SW 1271 (cell line): ENCODE measurements at regions not wholly inside any gene's neighbourhood (a gene's known extent, or its start where the extent isn't known, plus 50 kb on each side); places are given as distances from the start of the nearest gene placed in this dataset.

Source experiments
- DNase-seq, 2 experiments: peaks; one replicate each; lab custom pipeline; 2025; lab: John Stamatoyannopoulos, UW

GRCh38 chr4:57682275-57682674 is 572.1 kb upstream of the IGFBP7 start:
- DNase-seq, result no peak

DNA sequence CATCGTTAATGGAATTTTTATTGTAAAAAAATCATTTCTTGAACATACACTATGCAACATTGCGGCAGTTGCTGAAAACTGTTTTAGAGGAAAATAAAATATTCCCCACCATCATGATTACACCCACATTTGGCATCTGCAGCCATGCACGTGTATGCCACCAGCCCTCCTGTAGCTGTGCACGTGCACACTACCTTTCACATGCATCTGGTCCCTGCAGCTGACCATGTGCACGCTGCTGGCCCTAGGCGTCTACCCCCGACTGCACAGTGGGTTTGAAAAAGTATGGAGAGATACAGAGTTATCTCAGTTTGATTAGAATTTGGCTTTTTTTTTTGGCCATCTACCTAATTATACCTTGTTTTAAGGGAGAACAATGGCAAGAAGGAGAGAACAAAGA is 569.8 kb upstream of the IGFBP7 start:
- no peak for DNase-seq

DNA sequence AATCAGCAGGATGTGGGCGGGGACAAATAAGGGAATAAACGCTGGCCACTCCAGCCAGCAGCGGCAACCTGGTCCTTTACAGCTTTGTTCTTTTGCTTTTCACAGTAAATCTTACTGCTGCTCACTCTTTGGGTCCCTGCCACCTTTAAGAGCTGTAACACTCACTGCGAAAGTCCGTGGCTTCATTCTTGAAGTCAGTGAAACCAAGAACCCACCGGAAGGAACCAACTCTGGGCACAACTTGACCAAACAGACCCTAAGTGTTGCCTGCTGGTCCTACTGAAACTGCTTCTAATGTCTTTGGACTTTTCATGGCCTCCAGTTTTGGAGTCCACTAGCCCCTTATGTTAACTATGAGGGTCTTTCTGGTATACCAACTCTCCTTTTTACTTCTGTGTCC is 566.2 kb upstream of the IGFBP7 start:
- no peak for DNase-seq

DNA sequence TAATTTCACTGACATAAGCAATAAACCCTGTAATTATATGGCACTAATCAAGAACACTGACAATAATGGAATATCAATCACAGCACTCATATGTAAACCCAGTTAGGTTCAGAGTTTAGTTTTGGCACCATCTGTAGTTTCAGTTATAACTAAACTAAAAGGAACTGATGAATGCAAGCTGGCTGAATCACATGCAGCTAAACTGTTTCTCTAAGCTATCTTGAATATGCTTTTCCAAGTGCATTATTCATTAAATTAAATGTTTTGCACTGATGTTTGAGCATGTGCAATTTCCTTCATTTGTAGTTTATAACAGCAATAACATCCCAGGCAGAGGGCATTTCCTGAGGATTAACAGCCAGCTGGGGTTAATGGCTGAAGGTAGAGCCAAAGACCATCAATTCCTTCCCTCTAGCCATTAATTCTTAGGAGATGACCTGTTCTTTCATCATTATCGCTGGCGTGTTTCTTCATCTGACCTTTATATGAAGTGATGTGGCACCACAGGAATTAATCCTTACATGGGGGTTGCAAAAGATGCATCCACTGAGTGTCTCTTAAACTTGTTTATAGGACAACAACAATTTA is 562.8 kb upstream of the IGFBP7 start:
- no peak for DNase-seq

DNA sequence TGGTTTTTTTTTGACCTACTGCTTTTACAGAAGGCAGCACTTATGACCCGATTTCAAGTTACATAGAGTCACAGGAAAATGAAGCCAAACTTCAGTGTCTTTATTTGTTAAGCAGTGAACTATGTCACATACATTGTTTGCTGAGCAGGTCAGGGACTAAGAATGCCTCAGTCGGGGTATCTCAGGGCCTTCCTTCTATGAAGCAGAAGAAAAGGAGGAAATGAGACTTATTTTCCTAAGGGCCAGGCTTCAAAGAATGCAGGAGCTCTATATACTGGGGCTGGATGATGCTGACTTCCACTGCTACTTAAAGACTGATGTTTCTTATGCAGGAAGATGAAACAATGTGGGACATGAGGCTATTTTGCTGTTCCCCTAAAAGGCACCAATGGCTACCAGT is 558.4 kb upstream of the IGFBP7 start:
- DNase-seq, result no peak

DNA sequence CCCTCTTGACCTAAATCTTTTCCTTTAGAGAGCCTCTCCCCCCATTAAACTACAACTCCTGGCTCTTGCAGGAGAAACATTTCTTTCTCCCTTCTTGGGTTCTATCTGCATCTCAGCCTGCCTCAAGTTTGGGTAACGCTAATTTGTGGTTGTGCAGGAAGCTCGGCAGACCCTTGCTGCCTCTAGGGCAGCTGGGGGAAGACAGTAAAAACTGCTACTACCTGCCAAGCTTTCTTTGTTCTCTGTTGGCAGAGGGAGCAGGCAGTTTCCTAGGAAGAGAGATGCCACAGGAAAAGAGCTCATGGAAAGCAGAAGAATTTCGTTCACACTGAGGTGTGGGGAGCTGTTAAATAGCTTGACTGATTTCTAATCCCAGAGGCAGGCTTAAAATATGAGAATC is 555.6 kb upstream of the IGFBP7 start:
- no peak for DNase-seq

DNA sequence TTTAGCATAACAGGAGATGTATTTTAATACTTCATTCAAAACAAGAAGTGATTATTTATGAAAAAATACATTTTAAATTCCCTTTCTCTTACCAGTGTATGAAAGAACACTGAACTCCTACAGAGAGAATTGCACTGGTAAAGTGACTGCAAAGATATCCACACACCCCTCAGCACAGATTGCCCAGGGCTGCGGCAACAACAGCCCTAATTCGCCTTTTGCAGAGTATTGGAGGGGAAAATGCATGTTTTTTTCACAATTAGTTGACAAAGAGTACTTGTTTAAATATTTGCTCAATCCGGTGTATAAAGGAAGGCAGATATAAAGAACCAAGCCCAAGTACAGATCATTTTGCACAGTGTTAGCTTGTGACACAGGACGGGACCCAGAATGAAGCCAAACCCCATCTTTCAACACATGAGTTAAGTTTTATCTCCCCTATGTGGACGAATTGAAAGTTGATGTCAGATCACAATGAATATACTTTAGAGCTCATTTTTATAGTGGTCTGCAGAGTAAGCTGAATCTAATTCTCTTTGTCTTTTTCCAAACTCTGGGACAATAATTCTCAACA is 551.4 kb upstream of the IGFBP7 start:
- no peak for DNase-seq

- no peak for DNase-seq
These were observed 548.5 kb upstream of the IGFBP7 start for GRCh38 chr4:57658673-57659072.

DNA sequence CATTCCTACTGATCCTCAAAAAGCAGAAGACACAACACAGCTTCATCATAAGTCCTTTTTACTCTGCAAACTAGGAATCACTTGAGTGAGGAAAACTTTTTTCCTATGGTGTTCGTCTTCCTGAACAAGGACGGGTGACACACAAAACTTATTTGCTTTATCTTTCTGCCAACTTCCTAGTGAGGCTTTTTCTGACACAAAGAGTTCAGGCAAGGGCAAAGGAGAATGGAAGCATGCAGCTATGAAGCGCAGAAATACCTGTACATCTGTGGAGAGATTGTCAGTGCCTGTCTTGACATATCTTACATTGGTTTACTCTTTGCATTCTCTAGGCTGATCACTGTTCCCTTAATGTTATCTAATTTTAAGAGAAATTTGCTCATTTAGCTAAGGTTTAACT is 548.0 kb upstream of the IGFBP7 start:
- no peak for DNase-seq

GRCh38 chr4:57655342-57655741 is 545.2 kb upstream of the IGFBP7 start:
- DNase-seq, result no peak

- no peak for DNase-seq
These were observed 542.6 kb upstream of the IGFBP7 start for GRCh38 chr4:57652779-57653178.

DNA sequence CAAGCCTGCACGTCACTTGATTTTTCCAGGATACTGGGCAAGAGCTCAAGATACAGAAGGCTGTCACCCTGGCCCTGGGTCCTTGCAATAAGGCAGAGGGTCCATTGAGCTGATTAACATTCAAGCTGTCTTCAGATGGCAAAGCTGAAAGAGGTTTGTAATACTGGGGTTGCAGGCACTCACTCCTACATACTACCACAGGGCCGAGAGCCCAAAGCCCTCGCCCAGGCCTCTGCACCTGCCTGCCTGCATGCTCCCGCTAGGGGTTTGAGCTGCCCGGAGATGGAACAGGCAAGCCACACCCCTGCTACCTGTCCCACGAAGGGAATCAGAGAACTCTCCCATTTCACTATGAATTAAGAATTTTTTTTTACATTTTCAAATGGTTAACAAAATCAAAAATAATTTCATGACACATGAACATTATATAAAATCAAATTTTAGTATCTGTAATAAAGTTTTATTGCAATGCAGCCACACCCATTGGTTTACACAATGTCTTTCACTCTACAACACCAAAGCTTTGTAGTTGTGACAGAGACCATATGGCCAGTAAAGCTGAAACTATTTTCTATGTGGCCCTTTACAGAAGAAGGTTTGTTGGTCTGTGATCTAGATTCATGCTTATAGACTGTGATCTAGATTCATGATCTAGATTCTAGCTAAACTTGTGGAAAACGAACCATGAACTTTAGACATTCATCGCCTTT is 530.4 kb upstream of the IGFBP7 start:
- no peak for DNase-seq

DNA sequence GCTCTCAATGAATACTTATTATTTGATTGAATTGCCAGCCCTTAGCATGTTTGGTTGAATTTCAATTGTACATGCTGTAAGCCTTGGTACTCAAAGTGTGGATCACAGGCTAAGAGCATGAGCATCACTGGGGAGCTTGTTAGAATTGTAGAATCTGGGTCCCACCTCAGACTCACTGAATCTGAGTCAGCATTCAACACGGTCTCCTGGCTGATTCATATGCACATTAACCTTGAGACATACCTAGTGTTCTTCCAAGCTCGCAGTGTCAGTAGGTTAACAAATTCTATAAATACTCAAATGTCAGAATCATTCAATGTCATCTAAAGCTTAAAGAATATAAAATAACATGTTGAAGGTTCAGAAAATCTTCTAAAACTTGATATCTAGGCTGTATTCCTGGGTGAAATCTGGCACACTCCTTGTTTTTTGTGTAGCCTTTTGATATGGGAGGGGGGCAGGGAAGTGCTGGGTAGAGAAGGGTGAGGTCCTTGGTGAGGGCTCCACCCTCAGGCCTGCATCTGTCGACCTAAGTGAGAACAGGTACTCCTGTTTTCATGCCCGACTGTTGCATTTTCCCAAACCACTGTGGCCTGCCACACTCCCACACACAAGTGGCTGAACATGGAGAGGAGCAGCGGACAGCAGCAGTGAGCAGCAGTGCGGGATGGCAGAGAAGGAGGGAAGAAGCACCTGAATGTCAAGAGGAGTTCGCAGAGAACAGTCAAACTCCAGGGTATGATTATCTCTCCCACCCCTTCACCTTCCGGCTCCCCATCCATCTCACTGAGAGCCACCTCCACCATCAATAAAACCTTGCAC is 529.6 kb upstream of the IGFBP7 start:
- no peak for DNase-seq

DNA sequence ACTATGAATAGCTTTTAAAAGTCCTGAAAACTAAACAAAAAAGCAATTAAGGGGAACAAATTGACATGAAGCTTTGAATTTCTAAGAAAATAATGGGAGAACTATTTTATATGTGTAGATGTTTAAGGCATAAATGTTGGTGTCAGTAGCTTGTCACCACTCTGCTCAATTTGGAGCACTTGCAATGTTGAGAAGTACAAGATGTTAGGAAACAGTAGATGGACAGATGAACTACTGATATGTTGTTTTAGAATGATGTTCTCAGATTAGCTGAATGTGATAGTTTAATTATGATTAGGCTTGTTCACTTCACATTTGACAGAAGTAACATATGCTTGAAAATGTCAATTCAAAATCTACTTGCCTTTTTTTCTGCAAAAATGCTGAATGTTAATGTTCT is 525.7 kb upstream of the IGFBP7 start:
- no peak for DNase-seq

- DNase-seq, result no peak
These were observed 523.2 kb upstream of the IGFBP7 start for GRCh38 chr4:57633212-57633859.

GRCh38 chr4:57632564-57632963 is 522.4 kb upstream of the IGFBP7 start:
- no peak for DNase-seq

GRCh38 chr4:57631147-57631546 is 521.0 kb upstream of the IGFBP7 start:
- DNase-seq, result no peak

DNA sequence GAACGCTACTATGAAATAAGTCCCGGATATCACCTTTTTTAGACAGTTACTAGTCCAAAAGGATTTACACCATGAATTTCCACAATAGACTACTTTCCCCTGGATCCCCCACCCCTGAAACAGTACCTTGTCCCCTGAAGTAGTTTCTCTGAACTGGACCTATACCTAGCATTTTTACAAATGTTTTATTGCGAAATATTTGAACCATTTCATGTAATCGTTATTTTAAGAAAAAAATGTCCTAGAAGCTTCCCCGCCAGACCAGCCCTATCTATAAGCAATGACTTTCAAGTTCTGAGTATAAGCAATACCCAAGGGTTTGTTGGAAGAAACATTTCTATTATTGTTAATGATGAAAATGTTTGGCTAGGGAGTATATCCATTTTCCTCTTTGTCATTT is 517.8 kb upstream of the IGFBP7 start:
- no peak for DNase-seq

GRCh38 chr4:57614257-57614932 is 504.2 kb upstream of the IGFBP7 start:
- DNase-seq, result no peak

DNA sequence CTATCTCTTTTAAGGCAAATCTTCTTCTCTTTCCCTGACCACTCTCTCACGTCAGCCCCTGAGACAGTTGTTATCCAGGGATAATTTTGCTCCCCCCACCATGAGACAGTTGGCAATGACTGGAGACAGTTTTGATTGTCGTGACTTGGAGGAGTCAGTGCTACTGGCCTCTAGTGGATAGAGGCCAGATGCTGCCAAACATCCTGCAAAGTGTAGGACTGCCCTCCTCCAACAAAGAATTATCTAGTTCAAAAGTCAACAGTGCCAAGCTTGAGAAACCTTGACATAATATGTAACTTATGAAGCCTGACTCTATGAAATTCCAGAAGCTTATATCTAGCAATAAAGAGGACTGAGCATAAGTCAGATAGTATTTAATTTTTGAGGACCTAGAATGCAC is 502.1 kb upstream of the IGFBP7 start:
- DNase-seq, result no peak

DNA sequence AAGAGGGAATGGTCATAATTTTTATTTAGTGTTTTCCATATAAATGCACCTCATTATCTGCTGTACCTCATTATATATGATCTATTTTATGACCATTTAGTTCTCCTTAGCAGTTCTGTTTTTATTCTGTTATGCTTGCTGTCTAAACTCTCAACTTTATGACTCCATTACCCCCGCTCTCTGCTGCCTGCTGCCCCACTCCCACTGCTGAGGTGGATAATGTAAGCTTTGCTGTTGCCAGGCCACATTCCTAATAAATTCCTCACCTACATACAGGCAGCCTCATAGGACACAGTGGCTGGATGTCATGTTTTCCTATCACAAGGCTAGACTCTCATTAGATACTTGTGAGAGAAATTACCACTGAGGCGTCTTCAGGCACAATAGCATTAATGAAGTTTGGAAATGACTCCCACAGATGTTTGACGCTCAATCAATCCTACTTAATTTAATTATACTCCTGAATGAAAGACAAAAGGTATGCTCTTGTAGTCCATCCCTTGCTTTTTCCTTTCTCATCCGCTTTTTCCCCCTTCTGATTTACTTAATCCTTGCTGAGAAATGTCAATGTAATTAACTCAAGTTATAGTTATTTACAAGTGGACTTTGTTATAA is 497.5 kb upstream of the IGFBP7 start:
- DNase-seq, result no peak
